ENCODE measurements at regions not wholly inside any gene's neighbourhood (a gene's known extent, or its start where the extent isn't known, plus 50 kb on each side); places are given as distances from the start of the nearest gene placed in this dataset.

DNA sequence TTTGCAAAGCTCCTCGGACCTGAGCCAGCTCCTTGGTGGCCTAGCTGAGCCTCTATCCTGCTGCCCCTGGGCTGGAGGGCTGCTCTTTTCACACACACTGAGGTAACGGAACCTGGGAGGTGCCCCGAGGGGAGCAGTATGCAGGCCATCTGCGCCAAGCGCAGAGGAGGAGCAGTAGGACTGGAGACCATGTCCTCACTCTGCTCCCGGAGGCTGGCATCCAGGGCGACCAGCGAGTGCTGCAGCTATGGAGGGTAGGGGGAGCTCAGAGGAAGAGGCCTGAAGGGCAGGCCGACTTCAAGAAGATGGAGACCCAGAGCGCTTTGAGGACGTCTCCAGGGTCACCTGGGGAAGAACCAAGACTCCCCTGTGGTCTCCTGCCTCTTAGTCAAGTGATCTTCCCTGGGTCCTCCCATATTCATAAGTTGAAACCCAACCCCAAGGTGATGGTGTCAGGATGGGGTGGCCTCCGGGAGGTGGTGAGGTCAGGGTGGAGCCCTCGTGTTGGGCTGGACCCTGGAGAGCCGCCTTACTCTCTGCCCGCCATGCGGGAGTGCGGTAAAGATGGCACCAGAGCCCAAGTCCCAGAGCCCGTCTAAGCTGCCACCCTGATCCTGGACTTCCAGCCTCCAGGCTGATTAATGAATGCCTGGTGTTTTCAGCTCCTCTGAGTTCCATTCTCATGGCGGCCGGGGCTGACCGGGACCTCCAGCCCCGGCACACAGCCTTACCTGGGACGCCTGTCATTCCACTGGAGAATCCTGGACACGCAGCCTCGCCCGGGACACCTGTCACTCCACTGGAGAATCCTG, 160.7 kb downstream of the NDUFA10 start:
- TF ChIP-seq, protein P1, sequence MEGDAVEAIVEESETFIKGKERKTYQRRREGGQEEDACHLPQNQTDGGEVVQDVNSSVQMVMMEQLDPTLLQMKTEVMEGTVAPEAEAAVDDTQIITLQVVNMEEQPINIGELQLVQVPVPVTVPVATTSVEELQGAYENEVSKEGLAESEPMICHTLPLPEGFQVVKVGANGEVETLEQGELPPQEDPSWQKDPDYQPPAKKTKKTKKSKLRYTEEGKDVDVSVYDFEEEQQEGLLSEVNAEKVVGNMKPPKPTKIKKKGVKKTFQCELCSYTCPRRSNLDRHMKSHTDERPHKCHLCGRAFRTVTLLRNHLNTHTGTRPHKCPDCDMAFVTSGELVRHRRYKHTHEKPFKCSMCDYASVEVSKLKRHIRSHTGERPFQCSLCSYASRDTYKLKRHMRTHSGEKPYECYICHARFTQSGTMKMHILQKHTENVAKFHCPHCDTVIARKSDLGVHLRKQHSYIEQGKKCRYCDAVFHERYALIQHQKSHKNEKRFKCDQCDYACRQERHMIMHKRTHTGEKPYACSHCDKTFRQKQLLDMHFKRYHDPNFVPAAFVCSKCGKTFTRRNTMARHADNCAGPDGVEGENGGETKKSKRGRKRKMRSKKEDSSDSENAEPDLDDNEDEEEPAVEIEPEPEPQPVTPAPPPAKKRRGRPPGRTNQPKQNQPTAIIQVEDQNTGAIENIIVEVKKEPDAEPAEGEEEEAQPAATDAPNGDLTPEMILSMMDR (optimal IDR thresholded peaks at IDR 0.05 in 1 of 3, IDR thresholded peaks at IDR 0.05 in 1 of 3, conservative IDR thresholded peaks at IDR 0.05 in 1 of 3; ENCODE audit: extremely low read depth in 1 of 3, insufficient read depth in 2 of 3, low read length in 3 of 3): no peak
- TF ChIP-seq EZH2 (IDR thresholded peaks at IDR 0.05; ENCODE audit: low read length): no peak

Measured in keratinocyte (primary cell).